HG03103 (cell line): ENCODE measurements at regions not wholly inside any gene's neighbourhood (a gene's known extent, or its start where the extent isn't known, plus 50 kb on each side); places are given as distances from the start of the nearest gene placed in this dataset.
"Not testable (repeated sequence)": the region's sequence is repeated elsewhere in the genome, so short reads cannot be mapped to it uniquely, and the experiment has no call there.

Source experiments
- ATAC-seq: cut with Tn5 transposase; IDR thresholded peaks from one replicate; pipeline ENCODE4 v1.9.1; 2021; ENCODE audit warnings: low read depth; ENCODE audit not compliant: unreplicated experiment

DNA sequence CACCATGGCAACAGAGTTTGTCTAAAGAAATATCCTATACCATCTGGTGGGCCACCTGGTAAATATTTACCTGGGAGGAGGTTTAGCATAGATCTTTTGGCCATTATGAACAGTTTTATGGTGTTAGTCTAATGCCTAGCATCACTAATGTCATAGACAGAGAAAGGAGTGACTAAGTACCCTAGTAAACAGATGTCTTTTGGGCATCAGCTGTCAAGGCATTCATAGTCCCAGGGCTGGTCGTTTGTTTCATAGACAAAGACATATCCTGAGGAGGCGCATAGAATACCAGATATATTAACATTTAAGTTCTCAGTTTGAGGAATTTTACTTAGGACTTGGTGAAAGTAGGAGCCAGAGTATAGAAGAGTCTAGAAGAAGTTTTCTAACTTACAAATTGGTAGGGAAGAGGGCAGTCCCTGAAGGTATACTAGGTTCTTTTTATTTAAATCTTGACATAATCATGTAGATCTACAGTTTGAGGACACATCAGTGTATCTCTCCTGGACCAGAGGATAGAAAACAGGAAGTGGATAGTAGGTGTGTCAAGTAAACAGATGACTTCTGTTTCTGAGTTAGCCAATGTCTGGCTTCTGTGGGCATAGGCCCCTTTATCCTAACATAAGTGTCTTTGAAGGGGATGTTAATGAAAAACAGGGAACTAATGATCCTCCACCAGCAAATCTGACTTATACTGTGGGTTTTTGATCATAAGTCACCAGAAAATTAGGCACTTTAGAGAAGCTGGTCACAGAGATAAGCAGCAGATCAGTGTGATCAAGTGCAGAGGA, 105.0 kb upstream of the PRSS3 start:
- no peak for ATAC-seq

DNA sequence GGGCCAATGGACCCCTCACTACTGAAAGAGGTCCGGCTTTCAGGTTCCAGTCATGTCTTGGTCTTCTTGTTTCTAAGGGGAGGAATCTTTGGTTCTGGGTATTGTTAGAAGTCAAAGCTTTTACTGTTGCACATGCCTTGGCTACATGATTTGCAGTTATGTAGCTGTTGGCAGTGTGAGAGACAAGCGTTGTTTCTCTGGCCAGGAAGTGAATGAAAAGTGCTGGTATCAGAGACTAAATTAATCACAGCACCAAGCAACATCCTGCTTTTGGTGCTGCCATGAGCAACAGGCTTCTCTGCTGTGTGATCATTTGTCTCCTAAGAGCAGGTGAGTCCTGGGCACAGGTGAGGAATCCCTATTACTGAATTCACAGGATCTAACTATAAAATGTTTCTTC, 100.1 kb upstream of the PRSS3 start:
- no peak for ATAC-seq

DNA sequence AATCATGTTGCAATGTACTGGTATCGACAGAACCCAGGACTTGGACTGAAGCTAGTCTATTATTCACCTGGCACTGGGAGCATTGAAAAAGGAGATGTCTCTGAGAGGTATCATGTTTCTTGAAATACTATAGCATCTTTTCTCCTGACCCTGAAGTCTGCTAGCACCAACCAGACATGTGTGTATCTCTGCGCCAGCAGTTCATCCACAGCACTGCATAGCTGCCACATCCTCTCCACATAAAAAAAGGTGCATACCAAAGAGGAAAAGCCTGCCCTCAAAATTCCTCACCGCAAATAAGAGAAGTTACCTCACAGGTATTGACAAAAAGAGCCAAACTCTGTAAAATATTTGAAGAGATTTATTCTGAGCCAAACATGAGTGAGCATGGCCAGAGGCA, 99.5 kb upstream of the PRSS3 start:
- ATAC-seq: no peak

DNA sequence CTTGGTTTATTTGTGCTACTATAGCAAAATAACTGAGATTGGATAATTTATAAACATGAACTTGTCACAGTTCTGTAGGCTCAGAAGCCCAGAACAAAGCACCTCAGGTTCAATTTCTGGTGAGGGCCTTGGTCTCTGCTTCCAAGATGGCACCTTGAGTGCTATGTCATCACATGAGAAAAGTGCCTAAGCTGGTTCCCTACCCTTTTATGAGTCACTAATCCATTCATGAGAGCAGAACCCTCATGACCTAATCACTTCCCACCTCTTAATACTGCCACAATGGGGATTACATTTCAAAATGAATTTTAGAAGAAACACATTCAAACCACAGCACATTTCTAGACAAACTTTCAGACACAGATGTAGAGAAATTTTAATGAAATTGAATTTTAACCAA, 98.2 kb upstream of the PRSS3 start:
- no peak for ATAC-seq

DNA sequence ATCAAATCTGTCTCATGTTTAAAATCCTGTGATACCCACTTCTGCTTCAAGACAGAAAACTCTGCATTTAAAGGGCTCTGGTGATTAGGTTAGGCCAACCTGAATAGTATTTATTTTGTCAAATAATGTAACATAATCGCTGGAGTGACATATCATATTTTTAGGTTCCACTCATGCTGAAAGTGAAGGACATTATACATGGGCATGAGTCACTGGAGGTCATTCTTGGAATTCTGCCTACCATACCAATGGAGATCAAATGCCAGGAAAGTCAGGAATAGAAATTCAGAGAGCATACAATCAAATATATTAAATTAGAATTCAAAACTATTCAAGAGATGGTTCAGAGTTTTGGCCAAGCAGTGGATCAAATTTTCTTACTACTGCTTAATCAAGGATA, 97.1 kb upstream of the PRSS3 start:
- no peak for ATAC-seq

DNA sequence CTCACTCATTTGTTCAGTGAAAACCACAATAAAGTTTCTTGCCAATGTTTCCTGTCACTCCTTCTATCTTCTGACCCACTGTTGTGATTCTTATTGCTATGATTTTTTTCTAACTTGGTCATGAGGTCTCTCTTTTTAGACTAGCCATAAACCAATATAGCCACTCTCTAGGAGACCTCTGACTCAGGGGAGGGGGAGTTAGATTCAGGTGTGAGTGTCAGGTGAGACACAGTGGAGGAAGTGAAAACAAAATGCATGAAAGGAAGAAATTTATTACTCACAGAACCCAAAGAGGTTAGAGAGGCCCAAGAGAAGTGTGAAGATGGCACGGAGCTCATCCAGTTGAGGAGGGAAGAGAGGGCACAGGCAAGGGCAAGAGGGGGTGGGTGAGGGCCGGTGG, 94.4 kb upstream of the PRSS3 start:
- ATAC-seq: not testable (repeated sequence)

DNA sequence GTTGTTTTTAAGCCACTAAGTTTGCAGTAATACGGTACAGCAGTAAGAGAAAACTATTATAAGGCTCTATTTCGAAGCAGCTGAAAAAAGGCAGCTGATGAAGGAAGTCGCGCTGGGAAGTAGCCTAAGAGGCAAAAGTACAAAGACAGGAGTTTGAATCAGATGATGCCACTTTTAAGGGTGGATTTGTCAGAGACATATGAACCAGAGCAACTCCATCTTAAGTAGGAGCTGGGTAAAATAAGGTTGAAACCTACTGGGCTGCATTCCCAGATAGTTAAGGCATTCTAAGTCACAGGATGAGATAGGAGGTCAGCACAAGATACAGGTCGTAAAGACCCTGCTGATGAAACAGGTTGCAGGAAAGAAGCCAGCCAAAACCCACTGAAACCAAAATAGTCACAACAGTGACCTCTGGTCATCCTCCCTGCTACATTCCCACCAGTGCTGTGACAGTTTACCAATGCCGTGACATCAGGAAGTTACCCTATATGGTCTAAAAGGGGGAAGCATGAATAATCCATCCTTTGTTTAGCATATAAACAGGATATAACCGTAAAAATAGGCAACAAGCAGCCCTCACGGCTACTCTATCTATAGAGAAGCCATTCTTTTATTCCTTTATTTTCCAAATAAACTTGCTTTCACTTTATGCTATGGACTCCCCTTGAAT, 91.8 kb upstream of the PRSS3 start:
- no peak for ATAC-seq

DNA sequence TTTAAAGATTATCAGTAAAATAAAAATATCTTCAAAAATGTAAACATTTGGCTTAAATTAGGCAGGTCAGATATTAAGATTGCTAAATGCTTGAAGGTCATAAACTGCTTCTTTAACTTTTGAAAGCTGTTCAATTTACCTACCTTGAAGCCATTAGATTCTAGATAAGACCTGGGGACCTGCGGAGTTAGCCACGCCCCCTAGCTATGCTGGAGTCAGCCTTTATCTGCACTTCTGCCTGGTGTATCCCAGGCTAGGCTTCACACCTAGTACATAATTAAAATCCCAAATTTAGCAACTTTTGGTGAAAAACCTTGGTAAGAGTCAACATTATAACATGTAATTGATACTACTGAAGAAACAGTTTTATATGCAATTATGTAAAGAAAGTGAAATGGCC, 89.9 kb upstream of the PRSS3 start:
- ATAC-seq: not testable (repeated sequence)

DNA sequence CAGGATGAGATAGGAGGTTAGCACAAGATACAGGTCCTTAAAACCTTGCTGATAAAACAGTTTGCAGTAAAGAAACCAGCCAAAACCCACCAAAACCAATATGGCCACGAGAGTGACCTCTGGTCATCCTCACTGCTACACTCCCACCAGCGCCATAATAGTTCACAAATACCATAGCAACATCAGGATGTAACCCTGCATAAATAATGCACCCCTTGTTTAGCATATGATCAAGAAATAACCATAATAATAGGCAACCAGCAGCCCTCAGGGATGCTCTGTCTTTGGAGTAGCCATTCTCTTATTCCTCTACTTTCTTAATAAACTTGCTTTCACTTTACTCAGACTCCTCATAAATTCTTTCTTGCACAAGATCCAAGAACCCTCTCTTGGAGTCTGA, 86.9 kb upstream of the PRSS3 start:
- ATAC-seq: no peak

DNA sequence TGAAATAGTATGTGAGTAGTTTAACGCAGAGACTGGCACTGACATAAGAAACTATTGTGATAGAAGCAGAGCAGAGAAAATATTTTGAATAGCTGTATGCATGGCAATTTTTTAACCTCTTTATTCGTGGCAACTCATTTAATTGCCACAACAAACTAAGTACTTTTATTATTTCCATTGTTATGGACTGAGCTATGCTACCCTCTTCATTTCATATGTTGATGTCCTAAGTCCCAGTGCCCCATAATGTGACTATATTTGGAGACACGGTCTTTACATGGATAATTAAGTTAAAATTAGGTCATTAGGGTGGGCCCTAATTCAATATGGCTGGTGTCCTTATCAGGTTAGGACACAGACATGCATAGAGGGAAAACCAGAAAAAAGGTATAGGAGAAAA, 86.1 kb upstream of the PRSS3 start:
- no peak for ATAC-seq

DNA sequence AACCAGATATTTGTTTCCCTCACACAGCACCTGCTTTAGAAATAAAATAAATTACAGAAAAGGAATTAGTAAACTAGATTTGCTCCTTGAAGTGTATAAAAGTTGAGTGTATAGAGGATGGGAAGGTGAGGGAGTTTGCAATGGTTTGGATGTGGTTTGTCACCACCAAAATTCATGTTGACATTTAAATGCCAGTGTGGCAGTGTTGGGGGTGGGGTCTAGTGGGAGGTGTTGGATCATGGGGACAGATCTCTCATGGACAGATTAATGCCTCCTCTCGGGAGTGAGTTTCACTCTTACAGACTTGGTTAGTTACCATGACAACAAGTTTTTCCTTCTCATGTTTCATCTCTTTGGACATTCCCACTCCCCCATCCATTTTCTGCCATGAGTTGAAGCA, 83.9 kb upstream of the PRSS3 start:
- ATAC-seq: not testable (repeated sequence)

DNA sequence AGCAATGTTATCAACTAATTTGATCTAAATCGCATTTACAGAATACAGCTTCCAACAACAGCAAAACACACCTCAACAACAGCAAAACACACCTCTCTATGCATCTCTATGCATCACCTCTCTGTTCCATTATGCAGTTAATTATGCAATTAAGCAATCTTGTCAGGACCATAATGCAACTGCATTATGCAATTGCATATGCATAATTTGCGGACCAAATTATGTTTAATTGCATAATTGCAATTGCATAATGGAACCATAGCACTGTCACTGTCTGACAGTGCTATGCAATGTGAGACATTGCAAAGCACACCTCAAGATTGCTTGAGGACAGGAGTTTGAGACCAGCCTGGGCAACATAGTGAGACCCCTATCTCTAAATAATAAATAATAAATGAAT, 80.4 kb upstream of the PRSS3 start:
- no peak for ATAC-seq

DNA sequence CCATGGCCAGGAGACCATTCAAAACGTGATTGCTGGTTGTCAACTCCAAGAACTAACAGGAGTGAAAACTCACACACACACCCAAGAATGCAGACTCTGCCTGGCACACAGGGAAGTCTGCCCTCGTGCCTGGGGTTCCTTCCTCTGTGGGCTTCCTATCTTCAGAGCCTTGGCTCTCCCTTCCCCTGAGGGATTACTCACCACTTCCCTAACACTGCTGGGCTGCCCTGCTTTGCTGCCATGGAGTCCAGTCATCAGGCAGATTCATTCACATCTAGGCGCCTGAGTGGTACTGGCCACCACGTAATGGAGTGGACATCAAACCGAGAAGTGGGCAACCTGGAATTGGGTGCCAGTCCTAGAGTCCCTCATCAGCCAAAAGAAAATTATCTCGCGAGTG, 76.4 kb upstream of the PRSS3 start:
- no peak for ATAC-seq

DNA sequence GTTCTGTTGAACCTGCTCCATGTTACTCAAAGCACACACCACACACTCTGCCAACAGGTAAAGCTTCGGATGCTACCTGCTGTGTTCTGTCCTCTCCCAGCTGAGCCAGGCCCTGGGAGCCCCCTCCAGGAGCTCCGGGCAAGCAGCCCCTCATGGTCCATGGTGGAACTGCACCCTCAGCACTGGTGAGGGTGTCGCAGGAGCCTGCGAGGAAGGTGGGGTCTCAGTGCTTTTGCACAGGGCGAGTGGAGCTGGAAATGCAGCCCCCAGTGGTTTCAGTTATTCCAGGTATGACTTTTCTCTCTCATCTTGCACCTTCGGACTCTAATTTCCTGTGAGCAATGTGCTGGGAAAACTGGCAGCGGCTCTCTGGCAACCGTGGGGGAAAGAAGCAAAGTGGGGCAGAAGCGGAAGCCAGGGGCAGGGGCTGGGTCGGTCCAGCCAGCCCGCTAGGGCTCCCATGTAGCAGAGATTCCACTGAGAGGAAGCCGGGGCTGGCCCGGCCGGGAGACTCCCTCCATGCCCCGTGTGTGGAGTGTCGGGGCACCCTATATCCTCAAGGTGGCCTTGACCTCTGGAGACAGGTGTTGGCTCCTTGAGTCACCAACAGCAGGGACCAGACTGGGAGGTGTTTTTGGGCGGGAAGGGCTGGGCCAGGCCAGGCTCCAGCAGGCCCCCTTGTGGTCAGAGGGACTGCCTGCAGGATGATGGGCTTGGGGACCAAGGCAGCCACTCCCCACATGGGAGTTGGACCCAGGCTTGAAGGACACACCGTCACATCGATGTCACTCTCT, 75.6 kb upstream of the PRSS3 start:
- no peak for ATAC-seq

DNA sequence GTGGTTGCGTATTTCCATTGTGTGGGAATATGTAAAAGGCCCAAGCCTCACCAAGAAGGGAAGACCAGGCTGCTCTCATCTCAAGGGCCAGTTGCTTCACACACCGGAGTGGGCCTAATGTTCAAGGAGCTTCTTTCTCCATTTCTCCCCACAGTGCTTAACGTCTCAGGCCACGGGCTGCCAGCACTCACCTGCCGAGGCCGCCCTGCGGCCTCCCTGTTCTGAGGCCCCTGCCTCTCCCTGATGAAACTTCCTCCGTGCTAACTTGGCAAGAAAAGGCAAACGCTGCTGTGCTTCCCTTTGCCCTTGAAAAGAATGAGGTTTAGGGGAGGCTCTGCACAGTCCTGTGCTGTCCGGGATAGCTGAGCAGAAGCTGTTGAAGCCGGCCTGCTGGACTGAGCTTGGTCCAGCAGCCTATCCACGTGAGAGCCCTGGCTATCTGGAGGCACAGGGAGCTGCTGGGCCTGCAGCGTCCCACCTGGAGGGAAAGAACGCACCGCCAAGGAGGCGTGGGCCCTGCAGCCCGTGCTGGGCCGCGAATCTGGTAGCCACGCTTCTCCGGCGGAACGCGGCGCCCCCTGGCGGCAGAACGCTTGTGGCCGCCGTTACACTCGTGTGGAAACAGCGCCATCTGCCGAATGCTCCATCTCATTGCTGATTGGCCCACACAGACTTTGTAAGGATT, 73.5 kb upstream of the PRSS3 start:
- ATAC-seq: peak; percentile 71

DNA sequence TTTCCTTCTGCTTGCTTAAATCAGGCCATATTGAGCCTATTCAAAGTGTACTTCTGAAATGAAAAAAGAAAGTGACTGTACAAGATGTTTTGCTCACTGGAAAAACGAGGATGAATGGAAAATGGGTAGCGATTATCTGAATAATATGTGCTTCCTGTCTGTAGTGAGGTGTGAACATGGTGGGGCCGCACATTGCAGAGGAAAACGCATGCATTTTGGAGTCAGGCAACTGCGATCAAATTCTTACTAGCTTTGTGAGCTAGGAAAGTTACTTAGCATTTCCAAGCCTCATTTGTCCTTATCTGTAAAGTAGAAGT, 73.0 kb upstream of the PRSS3 start:
- no peak for ATAC-seq

DNA sequence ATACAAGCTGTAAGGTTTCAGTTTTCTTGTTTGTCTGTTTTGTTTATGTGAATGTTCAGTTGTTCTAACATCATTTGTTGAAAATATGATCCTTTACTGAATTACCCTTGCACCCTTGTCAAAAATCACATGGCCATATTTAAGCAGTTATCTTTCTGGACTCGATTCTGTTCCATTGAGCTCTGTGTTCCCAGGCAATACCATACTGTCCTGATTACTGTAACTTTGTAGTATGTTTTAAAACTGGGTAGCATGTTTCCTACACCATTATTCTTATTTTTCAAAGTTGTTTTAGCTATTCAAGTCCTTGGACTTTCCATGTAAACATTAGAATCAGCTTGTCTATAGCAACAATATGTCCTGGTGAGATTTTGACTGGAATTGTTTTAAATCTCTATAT, 66.7 kb upstream of the PRSS3 start:
- ATAC-seq: no peak

DNA sequence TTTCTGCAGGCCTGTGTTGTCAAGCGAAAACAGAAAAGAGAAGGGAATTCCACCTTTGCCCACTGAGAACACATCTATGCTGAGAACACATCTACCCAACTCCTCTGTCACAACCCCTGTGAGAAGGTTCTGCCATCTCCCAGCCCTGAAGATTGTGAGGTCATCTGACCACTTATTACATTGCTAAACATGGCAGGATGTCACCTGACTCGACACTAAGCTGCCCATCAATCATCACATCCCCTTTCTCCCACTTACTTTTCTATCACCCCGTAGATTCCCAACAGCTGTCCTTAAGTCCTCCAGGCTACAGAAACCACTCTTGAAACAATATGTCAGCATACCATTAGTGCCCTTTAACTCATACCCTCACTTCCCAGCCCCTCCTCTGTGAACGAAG, 64.2 kb upstream of the PRSS3 start:
- no peak for ATAC-seq

DNA sequence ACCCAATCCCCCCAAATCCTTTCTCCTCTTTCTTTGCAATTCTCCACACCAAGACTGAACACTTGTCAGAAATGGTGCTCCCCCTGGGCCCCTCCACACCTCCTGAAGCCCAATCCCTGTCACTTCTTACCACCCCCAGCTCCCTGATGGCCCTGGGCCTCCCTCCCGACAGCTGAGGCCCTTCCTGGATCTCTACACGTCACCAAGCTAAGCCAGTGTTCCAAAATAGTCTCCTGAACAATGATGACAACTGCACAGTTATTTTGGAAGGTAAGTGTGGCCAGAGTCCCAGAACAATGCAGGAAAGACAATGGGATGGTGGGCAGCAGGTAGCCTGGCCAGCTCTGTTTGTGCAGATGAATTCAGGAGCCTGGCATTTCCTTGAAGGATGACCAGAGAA, 63.7 kb upstream of the PRSS3 start:
- no peak for ATAC-seq

DNA sequence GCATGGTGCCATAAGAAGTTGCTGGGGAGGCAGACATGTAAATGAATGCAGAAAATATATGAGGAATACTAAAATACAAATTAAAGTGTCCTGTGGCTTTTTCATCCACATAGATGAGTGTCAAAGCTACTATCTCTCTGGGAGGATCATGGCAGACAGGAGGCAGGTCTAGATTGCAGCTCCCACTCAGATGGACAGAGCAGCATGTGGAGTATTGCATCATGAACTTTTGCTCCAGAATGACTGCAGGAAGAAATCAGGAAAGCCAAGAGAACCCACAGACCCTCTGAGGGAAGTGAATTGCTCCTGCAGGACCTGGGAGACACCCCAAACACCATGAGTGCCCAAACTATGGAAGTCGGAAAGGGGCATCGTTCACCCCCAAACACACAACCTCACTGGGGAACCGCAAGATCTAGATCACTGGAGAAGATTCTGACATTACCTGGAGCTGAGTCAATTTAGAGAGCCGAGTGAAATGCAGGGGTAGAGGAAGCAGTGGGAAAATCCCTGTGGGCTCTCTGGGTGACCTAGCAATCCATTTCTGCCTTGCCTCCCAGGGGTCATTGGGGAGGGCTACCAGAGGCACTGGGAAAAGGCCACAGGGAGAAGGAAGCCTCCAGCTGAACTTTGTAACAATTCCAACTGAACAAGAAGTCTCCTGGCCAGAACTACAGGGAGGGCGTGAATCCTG, 61.0 kb upstream of the PRSS3 start:
- ATAC-seq: not testable (repeated sequence)
